NCI-H446 treated with DMSO at 0.1 percent for 48 hours (cell line): ENCODE measurements at regions not wholly inside any gene's neighbourhood (a gene's known extent, or its start where the extent isn't known, plus 50 kb on each side); places are given as distances from the start of the nearest gene placed in this dataset.

Experiments
- DNase-seq: peaks from one replicate; lab custom pipeline; 2025; lab: John Stamatoyannopoulos, UW

DNA sequence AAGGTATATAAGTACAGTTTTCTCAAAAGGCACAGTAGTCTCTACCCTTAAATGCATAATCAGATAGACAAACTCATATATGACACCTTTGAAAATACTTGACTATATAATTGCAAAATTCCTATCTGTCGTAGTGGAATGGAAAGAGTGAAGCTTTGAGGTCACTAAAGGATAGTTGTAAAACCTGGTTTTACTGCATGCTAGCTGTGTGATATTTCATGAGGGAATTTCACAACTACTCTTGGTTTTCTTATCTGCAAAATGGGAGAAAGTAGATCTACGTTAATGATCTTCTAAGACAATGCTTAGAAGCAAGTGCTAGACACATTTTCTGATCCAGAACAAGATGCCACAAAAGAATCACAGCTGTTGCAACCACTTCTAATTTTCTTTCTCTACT, 332.2 kb downstream of the AASDHPPT start:
- DNase-seq: no peak

DNA sequence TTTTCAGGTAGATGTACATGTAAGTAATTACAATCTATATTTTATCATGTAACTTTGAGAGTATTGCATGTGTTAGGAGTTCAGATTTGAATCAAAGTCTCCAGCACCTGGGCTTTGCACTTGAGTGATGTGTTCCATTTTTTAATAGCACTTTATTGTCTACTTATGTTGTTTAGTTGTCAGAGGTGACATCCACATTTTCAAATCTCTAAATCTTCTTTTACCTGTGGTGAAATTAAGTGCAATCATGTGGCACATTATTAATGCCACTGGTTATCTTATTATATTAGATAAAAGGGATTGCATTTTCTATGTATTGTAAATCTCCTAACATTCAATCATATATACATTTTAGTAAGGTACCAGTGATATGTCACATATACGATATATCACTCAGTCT, 333.4 kb downstream of the AASDHPPT start:
- DNase-seq: no peak

DNA sequence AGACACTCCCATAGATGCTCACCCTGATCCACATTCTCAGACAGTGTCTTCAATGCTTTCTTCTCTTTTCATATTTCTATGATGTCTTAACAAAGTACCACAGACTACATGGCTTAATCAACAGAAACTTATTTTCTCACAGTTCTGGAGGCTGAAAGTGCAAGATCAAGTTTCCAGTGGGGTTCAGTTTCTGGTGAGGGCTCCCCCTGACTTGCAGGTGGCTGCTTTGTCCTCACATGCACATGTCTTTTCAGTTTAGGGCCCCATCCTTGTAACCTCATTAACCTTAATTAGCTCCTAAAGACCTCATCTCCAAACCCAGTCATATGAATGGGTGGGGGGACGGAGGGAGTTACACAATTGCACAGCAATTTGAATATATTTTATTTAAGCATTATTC, 335.8 kb downstream of the AASDHPPT start:
- no peak for DNase-seq

DNA sequence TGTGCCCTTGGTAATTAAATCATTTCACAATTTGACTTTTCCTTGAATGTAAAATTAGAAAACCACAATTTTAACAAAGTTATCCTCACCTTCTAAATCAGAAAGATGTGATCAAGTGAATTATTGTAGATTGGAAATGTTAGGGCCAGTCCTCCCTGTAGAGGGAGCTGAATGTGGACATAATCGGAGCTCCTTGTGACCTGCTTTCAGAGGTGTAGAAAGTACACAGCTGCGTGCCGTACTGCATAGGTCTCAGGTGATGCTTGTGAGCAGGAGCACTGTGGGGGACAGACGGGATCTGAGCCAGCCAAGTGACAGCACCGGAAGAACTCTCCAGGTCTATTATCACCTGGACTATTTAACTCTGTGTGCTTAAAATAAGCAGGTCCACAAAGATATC, 338.0 kb downstream of the AASDHPPT start:
- no peak for DNase-seq

DNA sequence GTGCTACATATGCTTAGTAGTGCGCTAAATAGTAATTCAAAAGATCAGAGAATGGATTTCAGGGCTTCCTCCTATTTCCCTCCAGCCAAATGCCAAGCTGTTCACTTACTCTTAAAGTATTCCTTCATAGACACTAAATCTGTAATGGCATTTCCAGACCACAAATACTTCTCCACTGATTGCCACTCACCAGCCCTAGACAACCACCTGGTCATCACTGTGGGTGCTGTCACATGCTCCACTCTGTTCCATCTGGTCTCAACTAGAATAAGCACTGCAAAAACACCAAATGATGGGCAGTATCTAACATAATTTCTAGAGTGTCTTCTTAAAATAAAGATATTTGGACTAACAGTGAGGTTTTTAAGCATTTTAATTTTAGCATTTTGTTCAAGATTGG, 341.3 kb downstream of the AASDHPPT start:
- DNase-seq: no peak

DNA sequence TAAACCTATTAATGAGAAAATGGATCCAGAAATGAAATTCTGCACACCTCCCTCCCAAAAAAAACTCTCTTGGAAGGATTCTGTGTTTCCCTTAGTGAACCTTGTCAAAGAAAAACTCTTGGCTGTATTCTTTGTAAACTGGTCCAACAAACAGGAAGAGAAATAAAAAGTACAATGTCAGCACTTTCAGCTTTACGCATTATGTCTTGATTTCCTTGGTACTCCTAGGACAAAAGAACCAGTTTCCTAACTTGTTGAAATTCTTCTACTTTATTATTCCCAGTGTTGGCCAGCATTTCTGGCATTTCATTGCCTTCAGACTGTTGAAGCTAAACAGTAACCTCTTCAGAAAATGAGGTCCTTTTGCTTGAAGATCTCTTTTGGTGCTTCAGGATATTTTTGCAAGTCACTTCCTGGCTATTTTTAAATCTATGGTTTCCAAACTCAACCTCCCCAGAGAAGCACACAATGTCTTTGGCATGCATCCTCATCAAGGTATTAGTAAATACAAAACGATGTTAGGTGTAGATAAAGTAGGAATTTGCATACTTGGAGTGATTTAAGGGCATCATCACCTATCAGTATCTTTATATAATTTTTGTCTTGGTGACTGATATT, 342.7 kb downstream of the AASDHPPT start:
- no peak for DNase-seq

DNA sequence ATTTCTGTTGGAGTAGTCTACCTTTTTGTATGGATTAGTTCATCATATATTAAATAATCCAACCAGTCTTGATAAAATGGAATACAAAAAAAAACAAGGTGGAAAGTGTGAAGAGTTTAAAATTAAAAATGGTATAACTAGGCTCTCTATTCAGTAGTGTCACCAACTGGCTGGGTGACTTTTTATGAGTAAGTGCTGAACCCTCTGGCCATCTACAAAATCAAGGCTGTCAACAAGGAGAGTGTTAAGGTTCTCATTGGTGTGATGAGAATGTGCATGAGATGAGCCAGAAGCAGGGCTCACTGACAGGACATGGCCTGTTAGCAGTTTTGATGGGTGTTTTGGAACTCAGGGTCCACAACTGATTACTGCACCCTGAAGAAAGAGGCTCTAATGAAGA, 343.2 kb downstream of the AASDHPPT start:
- DNase-seq: no peak

DNA sequence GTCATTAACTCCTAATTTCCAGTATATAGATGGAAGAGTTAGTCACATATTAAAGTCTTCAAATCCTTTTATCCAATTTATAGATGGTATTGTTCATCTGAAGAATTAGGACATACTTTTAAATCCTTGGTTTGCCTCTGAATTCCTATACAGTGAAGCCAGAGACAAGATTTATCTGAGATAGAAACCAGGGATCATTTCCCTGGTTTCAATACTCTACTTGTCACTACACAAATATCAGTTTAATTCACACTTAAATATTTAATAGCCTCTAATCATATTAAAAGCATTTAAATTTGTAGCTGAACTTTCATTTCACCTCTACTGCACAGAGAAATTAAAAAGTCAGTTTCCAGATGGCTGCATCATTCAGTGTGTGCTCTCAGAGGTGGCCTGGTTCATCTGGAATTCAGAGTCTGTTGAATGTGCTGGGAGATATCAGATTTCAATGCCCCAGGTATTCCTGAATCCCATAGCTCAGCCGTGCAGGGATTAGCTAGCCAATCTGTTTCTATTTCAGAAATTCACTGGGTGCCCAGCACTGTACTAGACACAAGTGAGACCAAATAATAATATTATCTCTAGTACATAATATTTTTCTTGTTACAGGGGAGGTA, 344.3 kb downstream of the AASDHPPT start:
- DNase-seq: no peak

DNA sequence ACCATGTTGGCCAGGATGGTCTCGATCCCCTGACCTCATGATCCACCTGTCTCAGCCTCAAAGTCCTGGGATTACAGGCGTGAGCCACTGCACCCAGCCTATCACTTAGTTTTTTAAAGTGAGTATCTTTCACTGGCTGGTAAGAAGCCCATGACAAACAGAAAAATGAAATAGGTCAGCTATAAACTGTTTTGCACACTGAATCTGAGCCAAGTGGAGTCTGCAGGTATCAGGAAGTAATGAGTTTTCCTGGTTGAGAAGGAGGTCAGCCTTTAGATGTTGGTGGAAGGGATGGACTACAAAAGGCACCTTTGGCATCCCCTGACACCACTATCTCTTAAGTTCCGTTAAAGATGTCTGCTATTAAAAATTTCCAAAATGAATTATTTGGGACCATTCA, 345.1 kb downstream of the AASDHPPT start:
- DNase-seq: no peak

DNA sequence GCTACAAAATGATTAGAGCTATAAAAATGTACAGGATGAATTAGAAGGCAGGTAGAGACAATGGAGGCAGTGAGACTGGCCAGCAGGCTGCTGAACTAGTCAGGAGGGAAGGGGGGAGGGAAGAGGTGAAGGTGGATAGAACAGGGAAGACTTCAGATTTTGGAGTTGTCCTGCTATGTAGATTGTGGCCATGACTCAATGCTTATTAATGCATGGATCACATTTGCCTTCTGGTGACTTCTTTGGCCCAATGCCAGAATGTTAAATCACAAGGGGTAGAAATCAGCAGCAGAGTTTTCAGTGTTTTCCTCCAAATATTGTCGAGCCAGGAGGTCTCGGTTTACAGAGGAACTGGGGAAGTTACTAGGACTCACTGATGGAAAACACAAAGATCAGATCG, 346.6 kb downstream of the AASDHPPT start:
- DNase-seq: peak; percentile 46

DNA sequence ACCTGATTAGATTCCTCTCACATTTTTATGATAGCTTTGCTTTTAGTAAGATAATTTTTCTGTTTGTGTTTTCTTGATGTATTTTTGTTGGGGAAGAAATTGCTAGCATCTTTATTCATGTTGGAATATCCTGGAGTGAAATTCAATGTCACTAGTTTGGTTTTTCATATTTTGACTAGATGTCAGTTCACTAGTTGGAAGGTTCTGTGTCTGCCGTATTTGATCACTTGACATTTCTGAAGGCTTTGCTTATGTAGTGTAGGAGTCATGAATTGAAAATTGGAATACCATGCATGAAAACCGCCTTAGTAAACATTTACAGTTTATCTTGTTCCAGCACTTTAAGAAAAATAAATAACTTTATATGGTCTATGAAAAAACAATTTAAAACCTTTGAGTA, 348.4 kb downstream of the AASDHPPT start:
- no peak for DNase-seq

DNA sequence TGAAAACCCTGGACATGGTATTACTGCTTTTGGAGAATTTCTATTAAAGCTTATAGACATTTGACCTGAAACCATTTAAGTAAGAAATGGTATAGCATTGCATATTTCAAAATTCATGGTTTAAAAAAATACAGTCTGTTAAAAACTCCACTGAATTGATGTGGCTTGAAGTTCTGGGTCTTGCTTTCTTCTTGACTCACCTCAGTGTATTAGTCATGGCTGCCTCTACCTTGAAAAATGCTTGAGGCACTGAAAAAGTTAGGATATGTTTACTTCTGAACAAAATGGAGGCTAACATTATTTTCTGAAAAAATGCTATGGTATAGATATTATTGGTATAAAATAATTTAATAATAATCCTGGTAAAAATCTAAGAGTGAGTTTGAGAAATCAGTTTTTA, 349.2 kb downstream of the AASDHPPT start:
- no peak for DNase-seq

DNA sequence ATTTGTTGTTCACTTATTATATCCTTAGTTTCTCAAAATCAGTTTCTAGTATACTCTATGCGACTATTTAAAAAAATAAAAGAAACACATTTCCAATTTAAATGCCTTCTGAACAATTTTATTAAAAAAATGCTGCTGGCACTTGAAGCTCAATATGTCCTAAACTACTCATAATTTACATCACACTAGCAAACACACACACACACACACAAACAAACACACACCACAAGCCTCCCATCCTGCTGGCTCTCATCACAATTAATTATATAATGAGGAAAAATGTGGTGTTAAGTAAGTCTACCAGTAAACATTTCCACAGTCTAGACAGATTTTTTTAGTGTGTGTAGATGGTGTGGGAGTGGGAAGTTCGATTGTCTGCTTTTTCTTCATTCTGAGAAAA, 350.3 kb downstream of the AASDHPPT start:
- no peak for DNase-seq

DNA sequence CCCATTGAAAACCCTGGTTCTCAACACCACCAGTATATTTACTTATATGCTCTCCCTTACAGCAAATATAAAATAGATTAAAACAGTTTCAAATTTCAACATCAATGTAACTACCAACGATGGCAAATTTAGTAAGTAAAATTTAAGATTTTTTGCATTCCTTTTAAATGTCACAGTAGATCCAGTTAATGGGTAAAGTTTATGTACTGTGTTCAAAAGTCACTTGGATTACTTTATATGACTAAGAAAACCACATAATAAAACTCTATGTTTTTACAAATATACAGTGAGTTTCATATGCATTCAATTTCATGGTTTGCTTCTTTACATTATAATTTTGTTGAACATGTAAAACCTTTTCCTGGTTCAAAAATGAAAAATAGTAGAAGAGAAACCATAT, 364.6 kb downstream of the AASDHPPT start:
- DNase-seq: no peak

DNA sequence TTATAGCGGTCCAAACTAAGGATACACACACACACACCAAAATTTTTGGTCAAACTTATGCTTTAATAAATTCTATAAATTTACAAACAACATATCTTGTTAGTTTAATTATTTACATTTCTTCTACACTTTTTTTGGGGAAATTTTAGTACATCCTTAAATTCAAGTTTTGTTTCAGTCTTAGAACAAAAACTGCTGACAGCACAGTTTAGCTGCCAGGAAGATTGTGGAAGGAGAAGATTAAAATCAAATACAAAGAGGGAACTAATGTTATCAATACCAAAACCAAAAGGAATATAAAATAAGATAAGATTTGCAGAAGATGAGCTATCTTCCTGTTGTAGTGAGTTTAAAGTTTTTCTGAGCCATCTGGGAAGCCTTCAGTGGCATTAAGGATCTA, 368.8 kb downstream of the AASDHPPT start:
- DNase-seq: no peak

DNA sequence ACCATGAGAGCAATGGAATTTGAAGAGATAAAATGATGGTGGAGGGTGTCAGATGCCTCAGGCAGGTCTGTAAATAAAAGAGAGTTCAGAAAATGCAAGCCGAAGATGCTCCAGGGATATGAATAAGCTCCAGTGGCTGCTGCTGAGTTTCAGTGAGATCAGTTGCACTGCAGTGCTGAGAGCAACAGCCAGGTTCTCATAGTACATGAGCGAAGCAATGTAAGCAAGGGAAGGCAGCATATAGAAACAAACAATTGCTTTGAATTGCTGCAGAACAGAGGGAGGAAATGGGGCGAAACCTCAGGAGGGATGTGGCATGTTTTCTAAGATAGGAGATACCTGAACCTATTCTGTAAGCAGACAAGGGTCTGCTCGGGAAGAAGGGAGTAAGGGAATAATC, 369.5 kb downstream of the AASDHPPT start:
- DNase-seq: no peak

DNA sequence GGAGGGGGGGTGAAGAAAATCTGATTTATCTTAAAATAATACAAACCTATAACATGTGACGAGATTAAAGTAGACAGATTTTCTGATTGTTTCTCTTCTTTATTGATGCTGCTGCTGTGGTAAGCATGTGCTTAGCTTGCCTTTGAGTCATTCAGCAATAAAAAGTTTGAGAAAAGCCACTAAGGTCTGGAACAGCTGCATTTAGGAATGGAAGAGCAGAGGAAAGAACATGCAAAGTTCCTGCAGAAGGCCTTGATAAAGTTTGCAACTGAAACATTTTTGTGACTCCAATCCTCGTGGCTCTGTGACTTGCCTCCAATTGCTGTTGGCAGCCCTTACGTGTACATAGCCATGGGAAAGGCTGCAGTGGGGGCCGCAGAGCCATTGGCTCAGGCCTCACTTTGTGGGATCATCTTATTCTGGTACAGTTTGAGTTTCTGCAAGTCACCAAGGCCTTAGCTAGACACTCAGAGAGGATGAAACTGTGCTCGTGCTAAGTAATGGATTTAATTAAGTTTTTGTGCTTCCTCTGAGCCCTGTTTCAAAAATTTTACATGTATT, 370.2 kb downstream of the AASDHPPT start:
- DNase-seq: no peak

DNA sequence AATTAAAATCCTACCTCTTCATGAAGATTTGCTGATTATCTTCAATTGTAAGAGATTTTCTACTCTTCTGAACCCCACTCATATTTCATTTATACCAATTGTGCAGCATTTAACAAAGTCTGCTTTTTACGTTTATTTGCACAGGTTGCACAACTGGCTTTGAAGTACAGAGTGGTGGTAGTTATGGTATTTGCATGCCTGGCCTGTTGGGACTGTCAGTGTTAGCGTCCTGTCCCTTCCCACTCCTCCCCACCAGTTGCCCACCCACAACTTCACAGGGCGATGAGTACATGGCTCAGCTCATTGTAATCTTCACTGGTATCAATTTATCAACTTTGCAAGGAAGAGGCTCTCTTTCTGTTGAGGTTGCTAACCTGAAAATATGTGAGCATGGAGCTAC, 372.3 kb downstream of the AASDHPPT start:
- no peak for DNase-seq

DNA sequence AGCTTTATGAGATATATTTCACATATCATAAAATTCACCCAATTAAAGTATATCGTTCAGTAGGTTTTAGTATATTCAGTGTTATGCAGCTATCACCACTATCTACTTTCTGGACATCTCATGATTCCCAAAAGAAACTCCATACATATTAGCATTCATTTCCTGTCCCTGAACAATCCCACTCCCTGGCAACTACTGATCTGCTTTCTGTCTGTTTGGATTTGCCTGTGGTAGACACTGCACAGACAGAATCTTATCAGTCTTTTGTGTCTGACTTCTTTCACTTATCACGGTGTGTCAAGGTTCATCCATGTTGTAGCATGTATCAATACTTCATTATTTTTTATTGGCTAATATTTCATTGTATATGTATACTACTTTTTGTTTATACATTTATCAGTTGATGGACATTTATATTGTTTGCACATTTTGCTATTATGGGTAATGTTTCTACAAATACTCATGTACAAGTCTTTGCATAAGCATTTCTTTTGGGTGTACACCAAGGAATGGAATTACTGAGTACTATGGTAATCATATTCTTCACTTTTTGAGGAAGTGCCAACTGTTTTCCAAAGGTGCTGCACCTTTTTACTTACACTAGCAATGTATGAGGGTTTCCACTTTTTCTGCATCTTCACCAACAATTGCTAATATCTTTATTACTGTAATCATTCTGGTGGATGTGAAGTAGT, 373.9 kb downstream of the AASDHPPT start:
- DNase-seq: no peak

DNA sequence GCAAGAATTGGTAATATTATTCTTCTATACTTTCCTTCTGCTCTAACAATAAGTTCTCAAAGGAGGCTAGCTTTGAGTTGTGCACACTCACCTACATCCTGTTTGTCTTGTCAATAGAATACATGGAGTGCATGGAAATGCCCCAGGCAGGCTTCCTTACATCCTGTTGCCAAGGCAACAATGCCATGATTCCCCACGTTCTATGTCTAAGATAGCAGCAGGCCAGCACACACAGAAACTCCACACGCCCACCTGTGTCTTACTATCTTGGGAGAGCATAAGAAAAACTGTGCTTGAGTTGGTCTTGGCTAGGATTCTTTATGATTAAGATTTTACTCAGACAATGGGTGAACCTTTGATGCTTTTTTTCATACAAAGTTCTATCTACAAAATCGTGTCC, 379.2 kb downstream of the AASDHPPT start:
- DNase-seq: no peak

DNA sequence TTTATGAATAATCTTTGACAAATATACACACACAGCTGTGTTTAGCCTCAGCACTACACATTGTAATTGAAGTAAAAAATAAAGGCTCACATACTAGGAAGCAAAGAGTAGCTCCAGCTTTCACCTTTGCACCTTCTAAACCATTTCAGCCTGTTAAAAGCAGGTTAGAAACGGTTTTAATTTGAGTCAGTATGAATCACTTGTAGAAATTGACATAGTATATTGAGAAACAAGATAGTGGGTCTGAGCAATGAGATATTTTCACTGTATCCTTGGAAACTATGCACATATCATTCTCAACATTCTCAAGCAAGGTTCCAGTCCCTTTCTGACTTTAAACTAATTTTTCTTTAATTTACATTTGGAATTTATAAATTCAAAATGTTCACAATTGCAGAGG, 380.3 kb downstream of the AASDHPPT start:
- no peak for DNase-seq

DNA sequence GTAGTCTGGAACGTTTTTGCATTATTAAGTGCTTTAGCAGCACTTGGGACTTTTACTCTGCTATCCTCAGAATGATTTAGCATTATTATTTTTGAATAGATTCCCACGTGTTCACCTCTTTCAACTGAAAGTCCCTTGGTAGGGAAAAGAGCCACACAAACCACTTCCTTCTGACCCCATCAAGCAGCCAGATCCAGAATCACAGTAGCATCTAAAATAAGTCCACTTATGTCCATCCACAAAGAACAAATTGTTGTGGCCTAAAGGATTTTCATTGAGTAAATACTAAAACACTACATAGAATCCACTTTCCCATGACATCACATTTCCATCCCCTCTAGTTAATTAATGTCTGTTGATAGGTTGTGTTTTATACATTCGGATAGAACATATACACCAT, 381.7 kb downstream of the AASDHPPT start:
- DNase-seq: no peak

DNA sequence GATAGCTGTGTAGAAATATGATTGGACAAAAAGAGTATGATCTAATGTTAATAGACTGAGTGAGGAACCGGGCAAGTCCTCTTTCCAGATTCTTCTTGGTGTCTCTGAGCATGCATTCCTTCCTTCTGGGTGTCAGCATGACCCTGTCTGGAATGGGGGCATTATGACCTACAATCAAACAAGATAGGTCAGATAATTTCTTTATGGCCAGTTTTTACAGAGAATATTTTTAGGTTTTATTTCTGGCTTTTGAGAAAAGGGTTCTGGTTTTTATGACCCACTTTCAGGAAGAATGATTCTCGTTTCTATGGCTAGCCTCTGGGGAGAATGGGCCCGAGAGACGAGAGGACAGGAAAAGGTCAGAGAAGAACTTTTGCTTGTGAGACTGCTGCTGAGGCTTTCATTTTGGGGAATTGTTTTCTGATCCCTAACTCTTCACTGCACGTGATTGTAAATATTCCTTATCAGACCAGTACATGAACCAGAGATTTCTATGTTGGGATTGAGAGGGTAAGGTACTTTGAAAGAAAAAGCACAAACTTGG, 383.8 kb downstream of the AASDHPPT start:
- no peak for DNase-seq
